Natural killer cell (primary cell): ENCODE measurements at regions not wholly inside any gene's neighbourhood (a gene's known extent, or its start where the extent isn't known, plus 50 kb on each side); places are given as distances from the start of the nearest gene placed in this dataset.

Experiments used
- ATAC-seq, 3 donors: fragments of 150-1000 bp in 2 of 3; fragments of 200-7000 bp in 1 of 3; cut with Tn5 transposase; 1 replicate in 1 of 3; 2 replicates in 2 of 3; pipeline ENCODE4 v1.10.0; 2021; ENCODE audit warnings: mild to moderate bottlenecking in 2 of 3, moderate library complexity in 2 of 3
- DNase-seq, 2 donors: peaks; one replicate each; pipeline versions ENCODE4 v3.0.0 to v3.0.0-alpha.2; 2013 to 2021; ENCODE audit warnings: mixed read lengths in 1 of 2
- H3K27ac ChIP-seq: one replicate; pipeline ENCODE4 v1.5.1; 2013; ENCODE audit warnings: mild to moderate bottlenecking, low read length
- H3K27me3 ChIP-seq: one replicate; pipeline ENCODE4 v1.6.1; 2013; ENCODE audit warnings: low read length; ENCODE audit not compliant: control insufficient read depth, insufficient read depth
- H3K36me3 ChIP-seq: one replicate; pipeline ENCODE4 v1.6.1; 2013; ENCODE audit warnings: low read length; ENCODE audit not compliant: control insufficient read depth, insufficient read depth
- H3K4me1 ChIP-seq: one replicate; pipeline ENCODE4 v1.6.1; 2013; ENCODE audit warnings: low read length; ENCODE audit not compliant: control insufficient read depth, insufficient read depth
- H3K4me3 ChIP-seq: one replicate; pipeline ENCODE4 v1.5.1; 2013; ENCODE audit warnings: low read length
- H3K9me3 ChIP-seq: one replicate; pipeline ENCODE4 v1.6.1; 2013; ENCODE audit warnings: low read length; ENCODE audit not compliant: control insufficient read depth, insufficient read depth
- H3K27ac Mint-ChIP-seq, 2 donors: one replicate each; pipeline ENCODE4 v1.8.0; 2022; ENCODE audit warnings: mild to moderate bottlenecking in 2 of 2, mixed read lengths in 2 of 2, moderate library complexity in 1 of 2
- H3K27me3 Mint-ChIP-seq, 2 donors: one replicate each; pipeline ENCODE4 v1.8.0; 2022; ENCODE audit warnings: low read depth in 2 of 2, mixed read lengths in 2 of 2
- H3K36me3 Mint-ChIP-seq: one replicate; pipeline ENCODE4 v1.8.0; 2022; ENCODE audit warnings: mixed read lengths
- H3K4me1 Mint-ChIP-seq, 2 donors: one replicate each; pipeline ENCODE4 v1.8.0; 2022; ENCODE audit warnings: mixed read lengths in 2 of 2
- H3K4me3 Mint-ChIP-seq: one replicate; pipeline ENCODE4 v1.8.0; 2022; ENCODE audit warnings: mild to moderate bottlenecking, moderate library complexity, mixed read lengths
- H3K9me3 Mint-ChIP-seq, 2 donors: one replicate each; pipeline ENCODE4 v1.8.0; 2022; ENCODE audit warnings: mixed read lengths in 2 of 2
- WGBS: methylation state at CpG from one replicate; pipeline ENCODE4 v1.1.7; 2013; ENCODE audit warnings: missing lambda C conversion rate; ENCODE audit not compliant: insufficient coverage; 5-methylcytosine and 5-hydroxymethylcytosine counted together
- intact Hi-C: fragments of 100-400 bp; cut with micrococcal nuclease; formaldehyde crosslinking; loops from one replicate; pipeline ENCODE4 v1.14.2; 2022
- TF ChIP-seq, protein P1 (sequence below): fragments of 200-600 bp; IDR thresholded peaks from one replicate; pipeline ENCODE4 v1.8.0; 2022; ENCODE audit warnings: antibody characterized with exemption

DNA sequence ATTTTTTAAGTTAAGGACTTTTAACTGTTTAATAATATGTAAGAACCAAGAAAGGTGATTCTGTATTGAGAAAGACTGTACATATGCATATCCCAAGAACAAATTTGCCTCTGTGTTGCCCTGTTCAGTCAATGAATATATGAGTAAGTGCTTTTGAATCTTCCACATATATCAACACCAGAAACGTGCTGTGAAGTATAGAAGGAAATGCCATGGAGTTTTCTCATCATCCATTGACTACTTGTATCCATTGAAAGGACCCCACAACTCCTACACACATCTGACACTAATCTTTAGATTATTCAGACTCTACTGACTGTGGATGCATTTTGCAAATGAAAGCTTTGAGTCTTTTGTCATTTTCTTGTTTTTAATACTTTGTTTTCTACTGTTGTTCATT lies 366.9 kb downstream of the S1PR1 start:
- WGBS: no CpG with 5 or more reads among the region's 1 CpG
- Mint-ChIP-seq H3K4me3 (no peak overlapping the region), H3K27ac (no peak overlapping the region), H3K9me3 (peaks cover 0 to 2% of the 10 kb centered on the region in 2 donors), H3K36me3 (no peaks in the 10 kb centered on the region), H3K27me3 (peaks cover 13 to 27% of the 10 kb centered on the region in 2 donors), H3K4me1 (no peaks in the 10 kb centered on the region)
- TF ChIP-seq, protein P1, sequence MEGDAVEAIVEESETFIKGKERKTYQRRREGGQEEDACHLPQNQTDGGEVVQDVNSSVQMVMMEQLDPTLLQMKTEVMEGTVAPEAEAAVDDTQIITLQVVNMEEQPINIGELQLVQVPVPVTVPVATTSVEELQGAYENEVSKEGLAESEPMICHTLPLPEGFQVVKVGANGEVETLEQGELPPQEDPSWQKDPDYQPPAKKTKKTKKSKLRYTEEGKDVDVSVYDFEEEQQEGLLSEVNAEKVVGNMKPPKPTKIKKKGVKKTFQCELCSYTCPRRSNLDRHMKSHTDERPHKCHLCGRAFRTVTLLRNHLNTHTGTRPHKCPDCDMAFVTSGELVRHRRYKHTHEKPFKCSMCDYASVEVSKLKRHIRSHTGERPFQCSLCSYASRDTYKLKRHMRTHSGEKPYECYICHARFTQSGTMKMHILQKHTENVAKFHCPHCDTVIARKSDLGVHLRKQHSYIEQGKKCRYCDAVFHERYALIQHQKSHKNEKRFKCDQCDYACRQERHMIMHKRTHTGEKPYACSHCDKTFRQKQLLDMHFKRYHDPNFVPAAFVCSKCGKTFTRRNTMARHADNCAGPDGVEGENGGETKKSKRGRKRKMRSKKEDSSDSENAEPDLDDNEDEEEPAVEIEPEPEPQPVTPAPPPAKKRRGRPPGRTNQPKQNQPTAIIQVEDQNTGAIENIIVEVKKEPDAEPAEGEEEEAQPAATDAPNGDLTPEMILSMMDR: no peak
- H3K4me1 ChIP-seq: no peaks in the 10 kb centered on the region
- no peak overlapping the region for H3K27ac ChIP-seq
- no peaks in the 10 kb centered on the region for H3K27me3 ChIP-seq
- no peaks in the 10 kb centered on the region for H3K9me3 ChIP-seq
- no peaks in the 10 kb centered on the region for H3K36me3 ChIP-seq
- DNase-seq: no peak
- intact Hi-C loops: no loop called here
- no peak for ATAC-seq
- no peak overlapping the region for H3K4me3 ChIP-seq

DNA sequence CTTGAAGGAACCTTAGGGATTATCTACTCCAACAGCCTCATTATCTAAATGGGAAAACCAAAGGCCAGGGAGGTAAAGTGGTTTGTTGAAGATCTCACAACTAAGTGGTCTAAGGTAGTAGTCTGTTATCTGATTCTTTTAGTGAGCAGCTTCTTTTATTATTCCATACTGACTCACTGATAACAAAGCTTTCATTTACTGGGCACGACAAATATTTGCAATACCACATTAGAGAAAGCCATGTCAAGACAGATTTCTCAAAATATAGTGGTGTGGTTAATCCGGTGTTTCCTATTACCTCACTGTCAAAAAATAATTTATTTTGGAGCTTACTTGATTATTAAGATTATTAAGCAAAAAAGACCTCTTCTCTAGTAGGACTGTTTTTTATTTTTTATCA lies 369.1 kb downstream of the S1PR1 start:
- Histone ChIP-seq H3K36me3 (no peaks in the 10 kb centered on the region), H3K4me3 (no peak overlapping the region), H3K27me3 (no peaks in the 10 kb centered on the region), H3K9me3 (no peaks in the 10 kb centered on the region), H3K27ac (no peak overlapping the region), H3K4me1 (no peaks in the 10 kb centered on the region)
- Mint-ChIP-seq H3K27ac (no peak overlapping the region), H3K36me3 (no peaks in the 10 kb centered on the region), H3K4me3 (no peak overlapping the region), H3K4me1 (no peaks in the 10 kb centered on the region), H3K9me3 (peaks cover 6 to 8% of the 10 kb centered on the region in 2 donors), H3K27me3 (peaks cover 15 to 27% of the 10 kb centered on the region in 2 donors)
- no peak for ATAC-seq
- no CpG with 5 or more reads among the region's 2 CpGs for WGBS
- DNase-seq: no peak
- TF ChIP-seq, protein P1: no peak
- intact Hi-C loops: no loop called here

DNA sequence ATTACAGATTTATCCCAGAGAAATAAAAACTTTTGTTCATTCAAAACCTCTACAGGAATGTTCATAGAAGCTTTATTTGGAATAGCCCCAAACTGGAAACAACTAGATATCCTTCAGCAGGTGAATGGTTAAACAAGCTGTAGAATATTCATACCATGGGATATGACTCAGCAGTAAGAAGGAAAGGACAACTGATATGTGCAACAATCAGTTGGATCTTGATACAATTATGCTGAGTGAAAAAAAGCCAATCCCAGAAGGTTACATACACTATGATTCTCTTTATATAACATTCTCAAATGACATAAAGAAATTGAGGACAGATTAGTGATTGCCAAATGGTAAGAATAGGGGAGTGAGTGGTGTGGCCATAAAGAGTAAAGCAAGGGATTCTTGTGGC lies 376.7 kb downstream of the S1PR1 start:
- Histone ChIP-seq H3K9me3 (no peaks in the 10 kb centered on the region), H3K4me1 (no peaks in the 10 kb centered on the region), H3K4me3 (no peak overlapping the region), H3K27ac (no peak overlapping the region), H3K27me3 (no peaks in the 10 kb centered on the region), H3K36me3 (no peaks in the 10 kb centered on the region)
- Mint-ChIP-seq H3K4me3 (no peak overlapping the region), H3K36me3 (no peaks in the 10 kb centered on the region), H3K27me3 (peaks cover 0 to 2% of the 10 kb centered on the region in 2 donors), H3K9me3 (peaks cover 4 to 8% of the 10 kb centered on the region in 2 donors), H3K27ac (no peak overlapping the region), H3K4me1 (no peaks in the 10 kb centered on the region)
- intact Hi-C loops: no loop called here
- TF ChIP-seq, protein P1: no peak
- no peak for ATAC-seq
- no peak for DNase-seq

DNA sequence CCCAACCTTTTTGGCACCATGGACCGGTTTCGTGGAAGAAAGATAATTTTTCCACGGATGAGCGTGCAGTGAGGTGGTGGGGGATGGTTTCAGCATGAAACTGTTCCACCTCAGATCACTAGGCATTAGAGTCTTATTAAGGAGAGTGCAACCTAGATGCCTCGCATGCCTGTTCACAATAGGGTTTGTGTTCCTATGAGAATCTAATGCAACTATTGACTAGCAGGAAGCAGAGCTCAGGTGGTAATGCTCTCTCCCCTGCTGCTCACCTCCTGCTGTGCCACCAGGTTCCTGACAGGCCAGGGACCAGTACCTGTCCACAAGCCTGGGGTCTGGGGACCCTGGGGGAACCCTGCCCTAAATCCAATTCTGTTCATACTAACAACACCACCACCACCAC lies 377.8 kb downstream of the OLFM3 start:
- no peak for ATAC-seq
- no peak overlapping the region for H3K4me3 Mint-ChIP-seq
- 80% methylated on average over 5 of the region's 5 CpGs for whole genome bisulfite sequencing

More for the DNA sequence above, 377.8 kb downstream of the OLFM3 start:
- peaks cover 5% of the 10 kb centered on the region in 2 donors for H3K27me3 Mint-ChIP-seq
- Histone ChIP-seq H3K27ac (no peak overlapping the region), H3K4me1 (no peaks in the 10 kb centered on the region), H3K27me3 (no peaks in the 10 kb centered on the region), H3K9me3 (no peaks in the 10 kb centered on the region), H3K36me3 (no peaks in the 10 kb centered on the region), H3K4me3 (no peak overlapping the region)
- intact Hi-C loops: no loop called here
- TF ChIP-seq, protein P1: no peak
- H3K27ac Mint-ChIP-seq: no peak overlapping the region
- H3K9me3 Mint-ChIP-seq: no peaks in the 10 kb centered on the region
- H3K36me3 Mint-ChIP-seq: no peaks in the 10 kb centered on the region
- no peaks in the 10 kb centered on the region for H3K4me1 Mint-ChIP-seq
- DNase-seq: no peak
